Hematopoietic multipotent progenitor cell treated with erythropoietin and hydrocortisone succinate and interleukin-3 and kit ligand, for 17 days (in vitro differentiated cells): ENCODE measurements at regions not wholly inside any gene's neighbourhood (a gene's known extent, or its start where the extent isn't known, plus 50 kb on each side); places are given as distances from the start of the nearest gene placed in this dataset.
"Not testable (repeated sequence)": the region's sequence is repeated elsewhere in the genome, so short reads cannot be mapped to it uniquely, and the experiment has no call there.

ENCODE experiments used
- DNase-seq: peaks from one replicate; pipeline ENCODE4 v3.0.0-alpha.2; 2015; ENCODE audit warnings: low spot score

GRCh38 chr12:46983959-46984841 is 95.2 kb upstream of the PCED1B start:
- no peak for DNase-seq

- DNase-seq = no peak
Measured at GRCh38 chr12:46985816-46986215, 93.6 kb upstream of the PCED1B start.

GRCh38 chr12:46988122-46988521 is 91.3 kb upstream of the PCED1B start:
- DNase-seq = not testable (repeated sequence)

GRCh38 chr12:46990211-46990610 is 89.2 kb upstream of the PCED1B start:
- no peak for DNase-seq

- not testable (repeated sequence) for DNase-seq
Measured at GRCh38 chr12:46992051-46992450, 87.4 kb upstream of the PCED1B start.

- DNase-seq = no peak
Measured at GRCh38 chr12:46998811-46999368, 80.5 kb upstream of the PCED1B start.

GRCh38 chr12:47004634-47005033 is 74.8 kb upstream of the PCED1B start:
- DNase-seq = no peak

- DNase-seq = no peak
Measured at GRCh38 chr12:47007048-47007447, 72.4 kb upstream of the PCED1B start.

- DNase-seq = no peak
Measured at GRCh38 chr12:47012552-47012951, 66.9 kb upstream of the PCED1B start.

- DNase-seq = no peak
Measured at GRCh38 chr12:47014474-47014873, 64.9 kb upstream of the PCED1B start.

- no peak for DNase-seq
Measured at GRCh38 chr12:47015381-47015780, 64.0 kb upstream of the PCED1B start.

- no peak for DNase-seq
Measured at GRCh38 chr12:47017041-47017713, 62.2 kb upstream of the PCED1B start.

- no peak for DNase-seq
Measured at GRCh38 chr12:47017901-47018475, 61.4 kb upstream of the PCED1B start.

GRCh38 chr12:47020211-47020821 is 59.1 kb upstream of the PCED1B start:
- no peak for DNase-seq

- peak; percentile 43 for DNase-seq
Measured at GRCh38 chr12:47021298-47021697, 58.1 kb upstream of the PCED1B start.

GRCh38 chr12:47022296-47022695 is 57.1 kb upstream of the PCED1B start:
- DNase-seq = no peak

- DNase-seq = no peak
Measured at GRCh38 chr12:47023311-47023710, 56.1 kb upstream of the PCED1B start.

- no peak for DNase-seq
Measured at GRCh38 chr12:47023953-47024352, 55.5 kb upstream of the PCED1B start.

GRCh38 chr12:47024463-47024862 is 55.0 kb upstream of the PCED1B start:
- no peak for DNase-seq

- DNase-seq = no peak
Measured at GRCh38 chr12:47025349-47025748, 54.1 kb upstream of the PCED1B start.

- DNase-seq = no peak
Measured at GRCh38 chr12:47025798-47026197, 53.6 kb upstream of the PCED1B start.

- DNase-seq = no peak
Measured at GRCh38 chr12:47026291-47026690, 53.1 kb upstream of the PCED1B start.
